Fibroblast of the conjunctiva (primary cell): ENCODE measurements at regions not wholly inside any gene's neighbourhood (a gene's known extent, or its start where the extent isn't known, plus 50 kb on each side); places are given as distances from the start of the nearest gene placed in this dataset.
"Not testable (repeated sequence)": the region's sequence is repeated elsewhere in the genome, so short reads cannot be mapped to it uniquely, and the experiment has no call there.

Source experiments
- DNase-seq: peaks from one replicate; pipeline ENCODE4 v3.0.0-alpha.2; 2010; ENCODE audit warnings: low read depth

DNA sequence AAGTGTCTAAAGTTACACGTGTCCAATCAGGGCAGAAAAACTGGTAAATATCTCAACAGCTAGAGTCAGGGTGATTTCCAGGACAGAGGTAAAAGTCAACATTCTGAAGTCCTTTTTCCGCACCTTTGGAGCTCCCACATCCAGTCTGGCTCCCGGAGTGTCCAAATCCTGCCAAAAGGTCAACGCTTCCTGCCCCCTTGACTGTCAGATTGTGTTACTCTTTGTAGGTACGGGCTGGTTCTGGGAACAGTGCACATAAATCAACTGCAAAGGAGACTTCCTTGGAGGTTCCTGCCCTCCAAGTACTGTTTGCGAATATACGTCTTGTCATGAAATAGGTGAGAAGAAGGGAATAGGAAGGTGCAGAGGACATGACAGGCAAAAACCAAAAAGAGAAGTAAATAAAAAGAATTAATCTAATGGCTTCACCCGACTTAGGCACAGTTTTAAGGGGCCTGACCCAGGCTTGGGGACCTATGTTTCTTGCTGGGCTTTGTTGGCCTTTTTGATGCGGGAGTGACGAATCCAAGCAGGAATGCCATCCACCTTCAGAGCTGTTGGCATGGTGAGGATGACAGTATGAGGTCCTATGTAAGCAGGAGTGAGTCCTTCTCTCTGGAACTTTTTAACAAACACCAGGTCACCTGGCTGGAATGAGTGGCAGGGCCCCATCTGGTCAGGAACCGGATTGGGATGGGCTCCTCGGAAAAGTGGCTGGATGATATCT, 155.4 kb downstream of the TRIM27 start:
- no peak for DNase-seq

- DNase-seq, result peak; percentile 33
Observed at GRCh38 chr6:28769626-28770402, 154.0 kb downstream of the TRIM27 start.

DNA sequence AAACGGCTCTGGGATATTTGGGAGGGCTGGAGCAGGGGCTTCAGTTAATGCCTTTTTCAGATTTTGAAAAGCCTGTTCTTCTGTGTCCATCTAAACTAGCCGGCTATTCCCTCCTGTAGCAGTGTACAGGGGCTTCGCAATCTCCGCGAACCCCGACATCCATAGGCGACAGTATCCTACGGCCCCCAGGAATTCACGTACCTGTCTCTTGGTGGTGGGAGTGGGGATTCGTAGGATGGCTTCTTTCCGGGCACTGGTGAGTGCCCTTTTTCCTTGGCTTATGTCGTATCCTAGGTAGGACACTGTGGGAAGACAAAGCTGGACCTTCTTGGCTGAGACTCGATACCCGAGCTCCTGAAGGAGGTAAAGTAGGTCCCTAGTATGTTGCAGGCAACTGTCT, 153.1 kb downstream of the TRIM27 start:
- DNase-seq, result no peak

GRCh38 chr6:28771401-28772267, 152.2 kb downstream of the TRIM27 start:
- no peak for DNase-seq

DNA sequence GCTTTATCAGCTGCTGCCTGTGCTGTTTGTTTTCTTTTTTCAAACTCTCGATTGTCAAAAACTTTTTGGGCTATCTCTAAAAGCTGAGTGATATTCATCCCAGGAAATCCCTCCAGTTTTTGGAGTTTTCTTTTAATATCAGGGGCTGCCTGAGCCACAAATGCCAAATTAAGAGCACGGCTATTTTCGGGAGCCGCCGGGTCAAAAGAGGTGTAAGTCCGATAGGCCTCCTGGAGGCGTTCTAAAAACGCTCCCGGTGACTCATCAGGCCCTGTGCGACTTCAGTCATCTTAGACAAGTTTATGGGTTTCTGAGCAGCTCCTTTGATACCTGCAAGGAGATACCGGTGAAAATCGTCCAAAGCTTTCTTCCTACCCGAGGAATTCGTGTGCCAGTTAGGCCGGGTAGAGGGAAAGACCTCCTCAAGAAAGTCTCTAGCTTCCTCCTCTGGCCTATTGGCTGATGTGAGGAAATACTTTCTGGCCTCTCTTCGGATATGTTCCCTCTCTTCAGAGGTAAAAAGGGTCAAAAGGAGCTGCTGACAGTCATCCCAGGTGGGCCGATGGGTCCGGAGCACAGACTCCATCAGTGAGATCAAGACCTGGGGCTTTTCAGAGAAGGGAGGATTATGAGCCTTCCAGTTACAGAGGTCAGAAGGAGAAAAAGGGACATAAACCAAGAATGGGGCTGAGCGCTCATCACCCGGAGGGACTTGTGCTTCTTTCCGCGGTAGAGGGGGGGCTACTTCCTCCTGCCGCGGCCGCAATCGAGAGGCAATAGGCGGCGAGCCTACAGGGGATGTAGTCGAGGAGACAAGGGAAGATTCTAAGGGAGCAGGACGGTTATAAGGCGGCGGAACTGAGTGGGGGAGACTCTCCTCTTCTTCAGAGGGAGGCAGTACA, 151.1 kb downstream of the TRIM27 start:
- DNase-seq, result no peak

DNA sequence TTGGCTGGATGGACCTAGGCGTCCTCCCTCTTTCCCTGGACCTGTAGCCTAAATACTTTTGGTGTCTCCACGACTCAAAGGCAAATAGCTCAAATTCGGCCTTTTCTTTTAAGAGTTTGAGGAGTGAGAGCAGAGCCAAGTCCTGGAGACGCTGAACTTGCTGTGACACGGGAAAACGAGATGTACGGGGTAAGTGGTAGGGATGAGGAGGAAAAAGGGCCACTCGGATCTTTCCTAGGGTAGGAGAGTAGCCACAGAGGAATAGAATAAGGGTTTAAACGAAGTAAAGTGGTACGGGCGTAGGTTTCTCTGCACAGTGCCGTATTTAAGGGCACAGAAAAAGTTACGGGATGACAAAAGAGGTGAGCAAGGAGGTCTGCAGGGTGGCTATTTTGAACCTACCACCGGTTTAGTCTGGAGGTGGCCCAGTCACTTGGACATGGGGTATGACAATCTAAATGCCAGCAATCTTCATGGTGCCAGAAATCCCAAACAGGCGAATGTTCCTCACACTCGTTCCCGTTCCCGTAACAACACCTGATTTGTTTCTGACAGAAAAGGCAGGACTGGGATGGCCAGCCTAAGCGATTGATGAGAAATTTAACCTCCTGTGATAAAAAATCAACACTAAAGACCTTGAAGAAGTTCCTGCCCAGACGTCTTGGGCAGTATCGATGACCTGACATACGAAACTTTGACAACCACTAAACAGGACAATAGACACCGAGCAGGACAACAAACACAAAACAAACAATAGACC, 149.3 kb downstream of the TRIM27 start:
- DNase-seq, result no peak

GRCh38 chr6:28775052-28775376, 148.8 kb downstream of the TRIM27 start:
- no peak for DNase-seq

DNA sequence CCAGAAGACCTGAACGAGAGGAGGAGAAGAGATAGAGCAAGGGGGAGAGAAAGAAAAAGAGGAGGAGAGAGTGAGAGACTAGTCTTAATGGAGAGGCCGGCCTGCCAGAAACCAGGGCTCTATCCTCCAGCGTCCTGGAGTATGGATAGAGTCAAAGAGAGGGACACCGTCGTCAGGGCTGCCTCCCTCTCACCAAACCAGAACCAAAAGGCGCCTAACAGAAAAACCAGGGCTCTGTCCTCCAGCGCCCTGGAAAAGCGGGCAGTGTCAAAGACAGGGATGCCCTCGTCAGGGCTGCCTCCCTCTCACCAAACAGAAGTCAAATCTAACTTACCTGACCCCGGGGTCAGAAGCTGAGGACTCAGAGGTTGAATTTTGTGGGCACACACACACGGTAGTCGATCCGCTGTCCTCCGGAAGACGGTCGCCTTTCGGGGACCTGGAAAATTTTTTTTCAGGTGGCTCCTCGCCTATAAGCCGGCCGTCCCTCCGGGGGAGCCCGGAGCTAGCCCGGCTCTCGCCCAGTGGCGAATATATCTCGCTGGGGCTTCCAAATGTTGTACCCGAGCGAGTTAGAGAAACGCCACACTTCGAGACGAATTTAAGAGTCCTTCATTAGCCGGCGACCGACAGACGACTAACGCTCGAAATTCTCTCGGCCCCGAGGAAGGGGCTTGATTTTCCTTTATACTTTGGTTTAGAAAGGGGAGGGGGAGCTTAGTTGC, 148.2 kb downstream of the TRIM27 start:
- no peak for DNase-seq

GRCh38 chr6:28776269-28777146, 147.3 kb downstream of the TRIM27 start:
- DNase-seq, result no peak

DNA sequence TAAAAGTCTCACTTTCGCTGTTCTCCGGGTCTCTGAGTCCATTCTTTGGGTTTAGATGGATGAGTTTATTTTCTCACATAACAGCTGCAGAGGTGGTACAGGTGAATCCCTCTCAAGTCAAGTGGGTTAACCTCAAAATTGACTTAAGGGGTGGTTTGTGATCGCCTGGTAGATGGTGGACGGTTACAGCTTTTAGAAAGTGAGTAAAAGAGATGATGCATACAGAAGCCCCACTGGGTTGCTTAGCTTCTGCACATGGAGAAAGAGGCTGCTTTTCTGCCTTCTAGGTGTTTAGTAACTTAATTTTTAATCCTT, 146.7 kb downstream of the TRIM27 start:
- no peak for DNase-seq

- no peak for DNase-seq
Observed at GRCh38 chr6:28782113-28782673, 141.6 kb downstream of the TRIM27 start.

DNA sequence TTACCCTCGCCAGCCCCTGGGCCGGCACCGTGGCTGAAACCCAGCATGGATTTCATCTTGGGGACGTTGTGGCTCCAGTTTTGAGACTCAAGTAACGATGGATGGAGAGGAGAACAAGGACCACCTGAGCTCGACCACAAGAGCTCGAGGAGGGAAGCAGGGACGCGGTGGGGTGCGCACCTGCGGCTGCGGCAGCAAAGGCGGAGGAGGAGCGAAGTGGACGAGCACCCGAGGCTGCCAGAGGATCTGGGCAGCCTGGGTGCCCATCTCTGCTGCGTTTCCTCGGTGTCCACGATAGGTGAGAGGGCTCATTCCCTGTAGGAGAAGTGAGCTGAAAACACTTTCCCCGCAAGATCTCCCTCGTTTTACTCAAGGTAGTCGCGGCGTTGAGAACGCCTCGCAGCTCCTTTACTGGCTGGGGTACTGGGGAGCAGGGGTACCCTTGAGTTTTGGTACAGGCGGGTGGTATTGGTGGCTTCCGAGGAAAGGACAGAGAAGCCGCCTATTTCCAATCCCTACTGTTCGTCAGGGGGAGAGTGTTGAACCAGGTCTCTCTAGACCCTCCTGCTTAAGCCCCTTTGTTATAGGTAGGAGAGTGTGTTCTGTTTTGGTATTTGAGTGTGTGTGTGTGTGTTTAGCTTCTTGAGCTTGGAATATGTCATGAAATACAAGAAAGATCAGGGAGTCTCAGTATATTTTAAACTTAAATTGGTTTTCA, 137.7 kb downstream of the TRIM27 start:
- DNase-seq, result no peak

DNA sequence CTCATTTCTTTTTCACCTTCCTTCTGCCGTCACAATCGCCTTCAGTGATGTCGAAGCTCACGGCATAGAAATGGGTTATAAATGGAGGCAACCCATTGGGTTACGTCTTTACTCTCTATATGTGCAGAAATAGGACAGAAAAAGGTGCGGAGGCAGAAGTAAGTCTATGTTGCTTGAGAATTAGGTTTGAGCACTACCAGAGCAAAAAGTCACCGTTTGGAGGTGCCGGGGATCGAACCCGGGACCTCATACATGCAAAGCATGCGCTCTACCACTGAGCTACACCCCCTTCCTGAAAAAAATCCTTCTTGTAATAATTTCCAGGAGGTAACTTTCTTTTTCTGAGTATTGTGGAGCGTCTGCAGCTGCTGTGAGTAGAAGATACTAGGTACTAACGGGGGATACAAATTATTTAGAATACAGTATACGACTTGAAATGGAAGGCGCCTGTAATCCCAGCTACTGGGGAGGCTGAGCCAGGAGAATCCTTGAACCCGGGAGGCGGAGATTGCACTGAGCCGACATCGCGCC, 134.2 kb downstream of the TRIM27 start:
- DNase-seq, result no peak

DNA sequence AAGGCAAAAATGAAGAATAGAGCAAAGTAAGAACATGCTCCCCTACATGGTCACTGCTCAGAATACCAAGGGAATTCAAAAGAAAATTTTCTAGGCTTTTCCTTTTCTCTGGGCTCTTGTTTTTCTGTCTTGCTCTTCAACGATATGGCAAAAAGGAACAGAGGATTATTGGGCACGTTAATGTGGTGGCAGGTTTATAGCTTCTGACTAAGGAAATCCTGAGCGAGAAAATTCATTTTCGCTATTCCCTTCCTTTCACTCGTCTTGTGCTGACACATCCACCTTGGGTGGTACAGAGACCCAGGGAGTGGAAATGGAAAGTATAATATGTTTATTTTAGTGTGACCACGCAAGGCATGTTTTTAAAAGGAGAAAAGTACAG, 132.8 kb downstream of the TRIM27 start:
- DNase-seq, result no peak

DNA sequence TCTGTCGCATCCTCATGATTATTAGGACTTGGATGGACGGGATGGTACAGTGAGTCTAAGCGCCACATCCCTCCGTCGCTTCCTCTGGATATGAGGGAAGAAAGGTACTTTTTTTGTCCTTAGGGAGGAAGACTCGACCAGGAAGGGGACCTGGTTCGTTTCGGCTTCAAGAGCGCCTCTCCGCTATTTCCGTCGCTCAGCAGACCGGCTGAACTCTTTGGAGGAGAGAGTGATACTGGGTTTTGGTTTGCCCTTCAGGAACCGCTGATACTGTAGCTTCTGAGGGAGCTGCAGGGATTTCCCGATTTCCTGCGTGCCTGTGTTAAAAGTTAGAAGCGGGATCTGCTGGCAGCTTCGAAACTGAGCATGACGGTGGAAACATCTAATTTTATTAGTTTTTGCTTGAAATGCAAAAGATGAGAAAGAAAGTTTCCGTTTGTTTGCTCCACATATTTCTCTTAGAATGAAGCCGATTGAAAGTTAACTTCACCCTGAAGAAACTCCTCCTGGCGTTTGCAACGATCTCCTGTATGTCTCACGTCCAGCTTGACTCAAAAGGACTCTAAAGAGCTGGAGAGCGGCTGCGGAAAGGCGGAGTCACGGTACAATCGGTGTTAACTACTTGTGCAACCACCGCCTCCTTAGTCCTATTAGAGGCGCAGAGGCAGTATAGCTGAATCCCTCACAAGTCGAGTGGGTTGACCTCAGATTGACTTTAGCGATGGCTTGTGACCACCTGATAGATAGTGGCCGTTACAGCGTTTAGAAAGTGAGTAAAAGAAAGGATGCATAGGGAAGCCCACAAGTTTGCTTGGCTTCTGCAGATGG, 129.4 kb downstream of the TRIM27 start:
- DNase-seq, result no peak

DNA sequence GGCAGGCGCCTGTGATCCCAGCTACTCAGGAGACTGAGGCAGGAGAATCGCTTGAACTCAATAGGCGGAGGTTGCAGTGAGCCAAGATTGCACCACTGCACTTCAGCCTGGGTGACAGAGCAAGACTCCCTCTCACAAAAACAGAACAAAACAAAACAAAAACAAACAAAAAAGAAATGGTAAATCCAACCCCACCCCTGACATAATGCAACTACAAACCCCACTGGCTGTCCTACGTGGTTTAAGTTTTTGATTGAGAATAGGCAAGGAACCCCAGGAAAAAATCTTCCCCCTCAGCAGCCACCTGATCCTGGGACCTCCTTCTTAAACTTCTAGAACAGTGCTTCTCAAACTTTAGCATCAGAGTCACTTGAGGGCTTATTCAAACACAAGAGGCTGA, 123.1 kb downstream of the TRIM27 start:
- not testable (repeated sequence) for DNase-seq
